ENCODE measurements at regions not wholly inside any gene's neighbourhood (a gene's known extent, or its start where the extent isn't known, plus 50 kb on each side); places are given as distances from the start of the nearest gene placed in this dataset.

- TF ChIP-seq CTCF (conservative IDR thresholded peaks at IDR 0.05; ENCODE audit: low read length) = no peak
- no peak for TF ChIP-seq EZH2phosphoT487 (IDR thresholded peaks at IDR 0.05; ENCODE audit: borderline replicate concordance, low read depth, low read length)
Observed at GRCh38 chr2:12980817-12981216, 264.1 kb downstream of the TRIB2 start.
